GM12801 (cell line): ENCODE measurements at regions not wholly inside any gene's neighbourhood (a gene's known extent, or its start where the extent isn't known, plus 50 kb on each side); places are given as distances from the start of the nearest gene placed in this dataset.

Experiments used
- CTCF ChIP-seq: IDR thresholded peaks from one replicate; pipeline ENCODE4 v1.5.1; 2011; ENCODE audit warnings: control low read depth; ENCODE audit not compliant: insufficient read length; ENCODE audit errors: extremely low read depth

DNA sequence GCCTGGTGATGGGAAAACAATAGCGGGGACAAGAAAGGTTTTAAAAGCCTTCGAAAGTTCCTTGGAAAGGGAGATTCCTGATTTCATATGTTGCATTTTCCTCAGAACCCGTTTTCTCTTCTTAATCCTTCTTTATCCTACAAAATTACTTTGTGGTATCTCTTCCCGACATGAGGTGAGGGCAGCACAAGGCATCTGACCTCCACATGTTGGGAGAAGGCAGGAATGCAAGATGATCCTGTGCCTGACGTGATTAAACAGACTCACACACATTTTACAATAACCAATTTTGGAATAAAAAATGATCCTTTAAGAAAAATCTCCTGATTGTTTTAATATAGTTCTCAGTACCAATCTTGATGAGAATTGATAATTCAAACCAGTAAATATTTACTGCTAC is 153.3 kb upstream of the MKLN1 start:
- no peak for TF ChIP-seq CTCF

GRCh38 chr7:131174855-131175254 is 152.8 kb upstream of the MKLN1 start:
- no peak for TF ChIP-seq CTCF

- TF ChIP-seq CTCF, result no peak
These were observed 145.1 kb upstream of the MKLN1 start for GRCh38 chr7:131182446-131183058.

DNA sequence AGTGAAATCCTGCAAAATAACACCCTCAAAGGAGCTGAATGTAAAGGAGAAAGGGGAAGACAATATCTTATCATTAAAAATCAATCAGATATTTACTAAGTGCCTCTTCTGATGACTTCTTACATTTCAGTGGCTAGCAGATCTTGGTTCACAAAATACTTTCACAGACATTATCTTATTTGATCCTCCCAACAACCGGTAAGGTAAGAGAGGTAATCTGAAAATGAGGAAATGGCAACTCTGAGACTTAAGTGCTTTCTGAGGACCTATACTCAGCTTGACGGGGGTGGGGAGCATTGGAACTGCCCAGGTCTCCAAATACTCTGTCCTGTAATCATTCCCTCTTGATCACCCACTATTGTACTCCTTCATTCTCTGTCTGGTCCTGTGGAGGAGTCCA is 144.6 kb upstream of the MKLN1 start:
- TF ChIP-seq CTCF, result no peak

- TF ChIP-seq CTCF, result no peak
These were observed 144.0 kb upstream of the MKLN1 start for GRCh38 chr7:131183611-131184119.

DNA sequence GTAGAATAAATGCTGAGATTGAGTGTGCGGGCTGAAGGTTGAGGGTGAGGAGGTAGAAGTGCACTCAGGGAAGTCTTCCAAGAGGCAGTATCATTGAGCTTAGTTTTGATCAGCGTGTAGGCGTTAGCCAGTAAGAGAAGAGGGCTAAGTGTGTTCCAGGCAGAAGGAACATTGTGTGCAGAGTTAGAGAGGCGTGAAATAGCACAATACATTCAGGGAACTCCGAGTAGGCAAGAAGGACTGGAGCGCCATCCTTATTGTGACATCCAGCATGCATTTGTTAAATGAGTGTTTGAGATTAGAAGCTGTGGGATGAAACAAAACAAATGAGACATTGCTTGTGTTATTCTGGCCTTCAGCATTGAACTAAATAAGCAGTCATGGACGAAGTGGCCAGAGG is 140.9 kb upstream of the MKLN1 start:
- TF ChIP-seq CTCF, result no peak

GRCh38 chr7:131188367-131189339 is 139.0 kb upstream of the MKLN1 start:
- no peak for TF ChIP-seq CTCF
